Epidermal melanocyte (primary cell): ENCODE measurements at regions not wholly inside any gene's neighbourhood (a gene's known extent, or its start where the extent isn't known, plus 50 kb on each side); places are given as distances from the start of the nearest gene placed in this dataset.

Experiments
- DNase-seq: peaks from one replicate; pipeline ENCODE4 v3.0.0; 2011; ENCODE audit warnings: low spot score; ENCODE audit not compliant: insufficient read length

GRCh38 chr16:51682905-51683304 is 531.8 kb upstream of the SALL1 start:
- no peak for DNase-seq

- DNase-seq: no peak
Measured at GRCh38 chr16:51674615-51675014, 523.5 kb upstream of the SALL1 start.

GRCh38 chr16:51670527-51670926 is 519.5 kb upstream of the SALL1 start:
- no peak for DNase-seq

GRCh38 chr16:51666821-51667220 is 515.8 kb upstream of the SALL1 start:
- DNase-seq: no peak

- no peak for DNase-seq
Measured at GRCh38 chr16:51666074-51666473, 515.0 kb upstream of the SALL1 start.

GRCh38 chr16:51665436-51665998 is 514.4 kb upstream of the SALL1 start:
- DNase-seq: no peak

GRCh38 chr16:51658531-51658930 is 507.5 kb upstream of the SALL1 start:
- DNase-seq: no peak

- DNase-seq: no peak
Measured at GRCh38 chr16:51657848-51658247, 506.8 kb upstream of the SALL1 start.

- no peak for DNase-seq
Measured at GRCh38 chr16:51655249-51655648, 504.2 kb upstream of the SALL1 start.

- DNase-seq: no peak
Measured at GRCh38 chr16:51651061-51651466, 500.0 kb upstream of the SALL1 start.

GRCh38 chr16:51649631-51650030 is 498.6 kb upstream of the SALL1 start:
- DNase-seq: no peak

- DNase-seq: no peak
Measured at GRCh38 chr16:51648526-51648925, 497.5 kb upstream of the SALL1 start.

GRCh38 chr16:51641191-51641765 is 490.2 kb upstream of the SALL1 start:
- DNase-seq: no peak

GRCh38 chr16:51640196-51640595 is 489.1 kb upstream of the SALL1 start:
- no peak for DNase-seq

- DNase-seq: no peak
Measured at GRCh38 chr16:51638339-51639135, 487.5 kb upstream of the SALL1 start.

- DNase-seq: no peak
Measured at GRCh38 chr16:51637770-51638094, 486.7 kb upstream of the SALL1 start.

- no peak for DNase-seq
Measured at GRCh38 chr16:51636920-51637769, 486.1 kb upstream of the SALL1 start.

GRCh38 chr16:51635181-51635580 is 484.1 kb upstream of the SALL1 start:
- no peak for DNase-seq

GRCh38 chr16:51630076-51630475 is 479.0 kb upstream of the SALL1 start:
- DNase-seq: no peak

- DNase-seq: no peak
Measured at GRCh38 chr16:51629576-51629975, 478.5 kb upstream of the SALL1 start.

- no peak for DNase-seq
Measured at GRCh38 chr16:51624080-51624775, 473.2 kb upstream of the SALL1 start.
